Calu3 (cell line): ENCODE measurements at regions not wholly inside any gene's neighbourhood (a gene's known extent, or its start where the extent isn't known, plus 50 kb on each side); places are given as distances from the start of the nearest gene placed in this dataset.

Experiments
- BruUV-seq: library from RNA; stranded (reverse); fragments of 400-500 nt; replicated peaks from 2 replicates; lab custom pipeline; 2021; lab: Mats Ljungman, UMichigan
- CTCF ChIA-PET: fragments of 300-600 bp; sonication (Branson Sonifier 250); formaldehyde crosslinking; loops from one replicate; lab custom pipeline; 2022; ENCODE audit warnings: antibody characterized with exemption; lab: Charles Lee
- DNase-seq: peaks from one replicate; pipeline ENCODE4 v3.0.0; 2022
- H3K27ac Mint-ChIP-seq: one replicate; pipeline ENCODE4 v1.8.0; 2022; ENCODE audit warnings: mixed read lengths; ENCODE audit not compliant: unreplicated experiment
- H3K27me3 Mint-ChIP-seq: one replicate; pipeline ENCODE4 v1.8.0; 2022; ENCODE audit warnings: mixed read lengths; ENCODE audit not compliant: unreplicated experiment
- H3K36me3 Mint-ChIP-seq: one replicate; pipeline ENCODE4 v1.8.0; 2022; ENCODE audit warnings: mild to moderate bottlenecking, moderate library complexity, mixed read lengths; ENCODE audit not compliant: insufficient read depth, unreplicated experiment
- H3K4me1 Mint-ChIP-seq: one replicate; pipeline ENCODE4 v1.8.0; 2022; ENCODE audit warnings: mild to moderate bottlenecking, low read depth, mixed read lengths; ENCODE audit not compliant: unreplicated experiment
- H3K4me3 Mint-ChIP-seq: one replicate; pipeline ENCODE4 v1.8.0; 2022; ENCODE audit warnings: mild to moderate bottlenecking, low read depth, moderate library complexity, mixed read lengths; ENCODE audit not compliant: unreplicated experiment
- H3K9me3 Mint-ChIP-seq: one replicate; pipeline ENCODE4 v1.8.0; 2022; ENCODE audit warnings: low read depth, mixed read lengths; ENCODE audit not compliant: unreplicated experiment
- intact Hi-C: fragments of 100-400 bp; cut with micrococcal nuclease; formaldehyde crosslinking; loops from one replicate; pipeline ENCODE4 v1.10.0; 2022; ENCODE audit not compliant: unreplicated experiment
- TF ChIP-seq, protein P1 (sequence below): fragments of 200-600 bp; IDR thresholded peaks from one replicate; pipeline ENCODE4 v1.8.0; 2022; ENCODE audit warnings: antibody characterized with exemption; ENCODE audit not compliant: unreplicated experiment

DNA sequence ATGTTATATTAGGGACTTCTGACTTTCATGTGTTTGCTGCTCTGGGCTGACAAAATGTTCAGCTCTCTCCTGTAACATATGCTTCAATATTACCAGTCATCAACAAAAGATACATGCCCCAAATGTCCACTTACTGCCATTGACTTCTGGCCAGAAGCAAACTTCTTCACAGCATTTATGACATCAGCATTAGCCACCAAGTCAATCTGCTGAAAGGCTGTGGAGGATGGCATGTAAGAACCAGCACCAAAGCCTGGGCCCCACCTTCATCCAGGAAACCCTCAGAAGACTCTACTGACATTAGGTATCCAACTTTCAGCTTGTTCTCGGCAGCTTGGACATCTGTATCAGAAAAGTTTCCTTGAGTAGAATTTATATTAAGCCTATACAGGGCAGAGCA, 595.5 kb downstream of the COL12A1 start:
- no peak overlapping the region for H3K4me3 Mint-ChIP-seq
- intact Hi-C loops: no loop called here
- peaks cover 16% of the 10 kb centered on the region for H3K4me1 Mint-ChIP-seq
- H3K9me3 Mint-ChIP-seq: no peaks in the 10 kb centered on the region
- no peaks in the 10 kb centered on the region for H3K36me3 Mint-ChIP-seq
- no peaks in the 10 kb centered on the region for H3K27me3 Mint-ChIP-seq
- H3K27ac Mint-ChIP-seq: no peak overlapping the region
- TF ChIP-seq, protein P1, sequence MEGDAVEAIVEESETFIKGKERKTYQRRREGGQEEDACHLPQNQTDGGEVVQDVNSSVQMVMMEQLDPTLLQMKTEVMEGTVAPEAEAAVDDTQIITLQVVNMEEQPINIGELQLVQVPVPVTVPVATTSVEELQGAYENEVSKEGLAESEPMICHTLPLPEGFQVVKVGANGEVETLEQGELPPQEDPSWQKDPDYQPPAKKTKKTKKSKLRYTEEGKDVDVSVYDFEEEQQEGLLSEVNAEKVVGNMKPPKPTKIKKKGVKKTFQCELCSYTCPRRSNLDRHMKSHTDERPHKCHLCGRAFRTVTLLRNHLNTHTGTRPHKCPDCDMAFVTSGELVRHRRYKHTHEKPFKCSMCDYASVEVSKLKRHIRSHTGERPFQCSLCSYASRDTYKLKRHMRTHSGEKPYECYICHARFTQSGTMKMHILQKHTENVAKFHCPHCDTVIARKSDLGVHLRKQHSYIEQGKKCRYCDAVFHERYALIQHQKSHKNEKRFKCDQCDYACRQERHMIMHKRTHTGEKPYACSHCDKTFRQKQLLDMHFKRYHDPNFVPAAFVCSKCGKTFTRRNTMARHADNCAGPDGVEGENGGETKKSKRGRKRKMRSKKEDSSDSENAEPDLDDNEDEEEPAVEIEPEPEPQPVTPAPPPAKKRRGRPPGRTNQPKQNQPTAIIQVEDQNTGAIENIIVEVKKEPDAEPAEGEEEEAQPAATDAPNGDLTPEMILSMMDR: no peak
- no TSS peak for BruUV-seq
- CTCF ChIA-PET: no interaction called here
- DNase-seq: no peak

DNA sequence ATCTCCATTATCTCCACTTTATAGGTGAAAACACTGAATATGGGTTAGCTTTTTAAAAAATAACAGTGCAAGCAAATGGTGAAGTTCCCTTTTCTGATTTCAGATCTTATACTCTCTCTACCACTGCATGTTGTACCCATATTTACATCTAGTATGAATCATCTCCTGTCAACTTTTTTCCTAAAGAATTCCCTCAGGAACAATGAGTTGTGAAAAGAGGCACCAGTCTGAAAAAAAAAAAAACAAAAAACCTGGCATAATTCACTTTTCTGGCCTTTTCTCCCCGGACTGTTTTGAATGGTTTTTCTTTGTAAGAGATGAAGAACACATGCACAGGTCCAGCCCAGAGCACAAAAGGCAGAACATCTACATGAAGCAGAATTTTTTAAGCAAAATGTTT, 596.0 kb downstream of the COL12A1 start:
- Mint-ChIP-seq H3K36me3 (no peaks in the 10 kb centered on the region), H3K9me3 (no peaks in the 10 kb centered on the region), H3K4me3 (no peak overlapping the region), H3K27me3 (no peaks in the 10 kb centered on the region), H3K27ac (no peak overlapping the region), H3K4me1 (peaks cover 16% of the 10 kb centered on the region)
- no TSS peak for BruUV-seq
- no peak for DNase-seq
- TF ChIP-seq, protein P1: no peak
- CTCF ChIA-PET: no interaction called here
- intact Hi-C loops: no loop called here

DNA sequence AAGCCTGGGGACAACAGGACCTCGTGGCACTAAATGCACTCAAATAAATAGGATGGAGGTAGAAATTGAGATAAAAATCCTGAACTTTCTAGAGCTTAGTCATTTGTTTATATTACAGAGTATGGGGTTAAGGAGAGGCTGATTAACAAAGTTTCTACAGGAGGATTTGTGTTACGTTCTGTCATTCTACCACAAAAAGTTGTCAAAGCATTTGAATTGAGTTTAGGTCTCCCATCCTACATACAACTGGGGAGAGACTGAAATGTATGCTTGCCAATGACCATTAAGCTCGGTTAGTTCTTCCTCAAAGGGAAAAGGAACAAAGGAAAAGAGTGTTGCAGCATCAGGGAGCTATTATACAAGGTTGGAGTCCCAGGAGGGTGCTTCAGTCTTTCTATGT, 597.9 kb downstream of the COL12A1 start:
- no TSS peak for BruUV-seq
- Mint-ChIP-seq H3K4me1 (peaks cover 16% of the 10 kb centered on the region), H3K4me3 (no peak overlapping the region), H3K27ac (no peak overlapping the region), H3K27me3 (no peaks in the 10 kb centered on the region), H3K9me3 (no peaks in the 10 kb centered on the region), H3K36me3 (no peaks in the 10 kb centered on the region)
- TF ChIP-seq, protein P1: no peak
- DNase-seq: no peak
- CTCF ChIA-PET: no interaction called here
- intact Hi-C loops: loop anchor here (2.0 kb wide), 1 partner anchor 73 kb away; no protein-coding TSS in a partner anchor

DNA sequence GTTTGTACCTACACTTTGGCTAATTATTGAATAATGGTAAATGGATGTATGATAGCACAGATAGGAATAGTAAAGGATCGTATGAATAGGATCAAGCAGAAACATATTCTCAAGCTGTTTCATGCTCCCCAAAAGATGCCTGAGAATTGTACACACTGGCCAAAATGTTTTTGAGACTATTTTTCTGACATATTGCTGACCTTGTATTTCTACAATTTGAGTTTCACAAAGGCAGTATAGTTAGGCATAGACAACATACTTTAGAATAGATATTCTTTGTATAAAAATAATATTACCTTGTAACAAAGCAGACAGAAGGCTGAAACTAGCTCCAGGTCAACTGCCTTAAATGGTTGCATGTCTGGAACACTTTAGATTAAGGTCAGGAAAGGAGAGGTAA, 598.4 kb downstream of the COL12A1 start:
- Mint-ChIP-seq H3K4me3 (no peak overlapping the region), H3K27ac (no peak overlapping the region), H3K27me3 (no peaks in the 10 kb centered on the region), H3K4me1 (peaks cover 16% of the 10 kb centered on the region), H3K9me3 (no peaks in the 10 kb centered on the region), H3K36me3 (no peaks in the 10 kb centered on the region)
- DNase-seq: no peak
- BruUV-seq: no TSS peak
- intact Hi-C loops: loop anchor here (2.0 kb wide), 1 partner anchor 73 kb away; no protein-coding TSS in a partner anchor
- TF ChIP-seq, protein P1: no peak
- CTCF ChIA-PET: no interaction called here
